ENCODE measurements at regions not wholly inside any gene's neighbourhood (a gene's known extent, or its start where the extent isn't known, plus 50 kb on each side); places are given as distances from the start of the nearest gene placed in this dataset.

GRCh38 chr6:8562125-8562524, 126.8 kb upstream of the SLC35B3 start:
- TF ChIP-seq CTCF (IDR thresholded peaks at IDR 0.05; ENCODE audit: insufficient read depth, missing control alignments) = no peak
- FAIRE-seq = no peak
- no peak for DNase-seq (ENCODE audit: insufficient read length, low spot score)

GRCh38 chr6:8558953-8559352, 123.6 kb upstream of the SLC35B3 start:
- TF ChIP-seq CTCF (IDR thresholded peaks at IDR 0.05; ENCODE audit: insufficient read depth, missing control alignments) = no peak
- DNase-seq (ENCODE audit: insufficient read length, low spot score) (no peak), FAIRE-seq (no peak)

GRCh38 chr6:8557014-8557748, 121.8 kb upstream of the SLC35B3 start:
- DNase-seq (ENCODE audit: insufficient read length, low spot score) (no peak), FAIRE-seq (no peak)
- no peak for TF ChIP-seq CTCF (IDR thresholded peaks at IDR 0.05; ENCODE audit: insufficient read depth, missing control alignments)

- FAIRE-seq = no peak
- no peak for DNase-seq (ENCODE audit: insufficient read length, low spot score)
- TF ChIP-seq CTCF (IDR thresholded peaks at IDR 0.05; ENCODE audit: insufficient read depth, missing control alignments) = no peak
Observed at GRCh38 chr6:8556370-8557013, 121.1 kb upstream of the SLC35B3 start.

- FAIRE-seq (no peak), DNase-seq (ENCODE audit: insufficient read length, low spot score) (no peak)
- TF ChIP-seq CTCF (IDR thresholded peaks at IDR 0.05; ENCODE audit: insufficient read depth, missing control alignments) = no peak
Observed at GRCh38 chr6:8551993-8552392, 116.6 kb upstream of the SLC35B3 start.

GRCh38 chr6:8551386-8551785, 116.0 kb upstream of the SLC35B3 start:
- no peak for FAIRE-seq
- no peak for TF ChIP-seq CTCF (IDR thresholded peaks at IDR 0.05; ENCODE audit: insufficient read depth, missing control alignments)
- DNase-seq (ENCODE audit: insufficient read length, low spot score) = no peak

Measured in D721Med (cell line).